ACHN (cell line): ENCODE measurements at regions not wholly inside any gene's neighbourhood (a gene's known extent, or its start where the extent isn't known, plus 50 kb on each side); places are given as distances from the start of the nearest gene placed in this dataset.

ENCODE experiments used
- DNase-seq: peaks from one replicate; pipeline ENCODE4 v3.0.0-alpha.2; 2015
- in situ Hi-C: cut with HindIII; loops from 2 replicates; pipeline ENCODE4 v1.10.0; 2017; ENCODE audit warnings: low sequenced_read_pairs, low pct_ligation_motif_present, low pct_unique_long_range_greater_than_20kb

DNA sequence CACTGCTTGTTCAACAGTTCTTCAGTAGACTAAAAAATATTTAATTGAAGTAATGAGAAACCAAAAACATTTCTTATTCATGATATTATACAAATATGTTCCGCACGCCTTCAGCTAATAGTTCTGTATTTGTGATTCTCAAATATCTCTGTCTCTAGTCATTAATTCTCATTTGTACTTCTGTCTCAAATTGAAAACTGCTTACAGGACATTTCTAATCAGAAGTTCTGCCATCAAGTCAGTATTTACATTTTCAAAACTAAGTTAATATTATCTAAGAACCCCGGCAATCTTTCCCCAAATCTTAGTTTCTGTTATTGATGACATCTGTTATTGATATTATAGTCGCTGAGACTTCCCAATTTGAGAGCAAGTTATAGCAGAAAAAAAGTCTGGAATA, 78.6 kb upstream of the PGRMC2 start:
- in situ Hi-C loops = no loop called here
- no peak for DNase-seq

DNA sequence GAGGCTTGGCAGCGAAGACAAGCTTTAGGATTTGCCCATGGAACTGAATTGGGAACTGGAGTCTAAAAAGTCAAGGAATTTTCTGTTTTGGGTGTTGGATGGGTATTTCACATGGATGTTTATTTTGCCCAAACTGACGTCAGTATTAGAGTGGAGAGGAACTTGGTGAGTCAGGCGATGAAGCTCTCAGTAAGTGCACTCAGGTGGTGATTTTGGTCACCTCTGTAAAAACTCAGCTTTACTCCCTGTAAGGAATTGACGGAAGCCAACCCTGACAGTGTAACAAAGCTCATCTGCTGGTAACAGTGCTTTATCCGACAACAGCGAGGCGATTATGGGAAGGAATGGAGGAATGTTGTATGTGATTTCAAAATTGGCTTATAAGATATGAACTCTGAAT, 77.0 kb upstream of the PGRMC2 start:
- no peak for DNase-seq
- in situ Hi-C loops = no loop called here

DNA sequence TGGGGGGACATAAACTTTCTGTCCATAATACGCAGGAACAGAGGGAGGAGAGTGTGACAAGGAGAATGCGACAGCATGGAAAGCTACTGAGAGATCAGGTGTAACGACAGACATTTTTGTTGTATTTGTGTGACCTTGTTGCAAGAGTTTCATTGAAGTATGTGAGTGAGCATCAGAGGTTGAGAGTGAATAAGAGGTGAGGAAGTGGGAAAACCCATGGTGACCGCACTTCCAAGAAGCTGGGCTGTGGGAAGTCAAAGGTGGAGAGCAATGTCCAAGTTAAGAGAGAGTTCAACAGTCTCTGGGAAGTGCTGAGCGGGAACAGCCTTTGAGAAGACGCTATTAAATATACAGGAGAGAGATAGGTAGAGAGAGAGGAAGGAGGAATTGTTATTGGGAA, 76.4 kb upstream of the PGRMC2 start:
- DNase-seq = no peak
- in situ Hi-C loops = no loop called here

DNA sequence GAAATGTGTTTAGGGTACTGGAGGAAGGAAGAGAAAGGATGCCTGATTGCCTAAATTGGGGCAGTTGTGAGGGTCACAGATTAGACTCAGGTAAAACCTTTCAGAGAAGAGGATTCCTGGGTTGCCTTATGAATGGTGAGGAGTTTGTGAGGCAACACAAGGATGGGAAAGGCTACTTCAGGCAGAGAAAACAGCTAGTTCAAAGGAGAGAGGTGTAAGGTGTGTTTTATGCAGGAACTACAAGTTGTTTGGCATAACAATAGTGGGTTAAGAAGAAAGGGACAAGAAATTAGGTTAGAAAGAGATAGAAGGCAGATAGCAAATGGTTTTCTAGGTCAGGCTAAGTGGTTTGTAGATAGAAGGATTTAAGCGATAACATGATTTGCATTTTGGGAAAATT, 75.1 kb upstream of the PGRMC2 start:
- in situ Hi-C loops = no loop called here
- DNase-seq = no peak

DNA sequence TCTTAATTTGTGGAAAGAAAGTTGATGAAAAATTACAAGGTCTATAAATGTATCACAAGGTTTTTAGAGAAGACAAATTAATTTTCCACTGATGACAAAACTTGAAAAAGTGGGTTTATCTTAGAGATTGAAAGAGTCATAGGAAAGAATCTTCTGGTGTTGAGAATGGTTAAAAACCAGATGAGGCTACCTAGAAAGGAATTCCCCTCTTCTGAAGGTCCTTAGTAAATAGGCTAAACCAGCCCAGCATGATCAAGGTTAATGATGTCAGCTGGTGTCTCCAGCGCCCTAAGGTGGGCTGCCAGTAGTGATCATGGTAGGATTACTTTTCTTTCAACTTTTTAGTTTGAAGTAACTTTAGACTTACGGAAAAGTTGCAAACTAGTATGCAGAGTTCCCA, 71.8 kb upstream of the PGRMC2 start:
- DNase-seq = no peak
- in situ Hi-C loops = no loop called here

DNA sequence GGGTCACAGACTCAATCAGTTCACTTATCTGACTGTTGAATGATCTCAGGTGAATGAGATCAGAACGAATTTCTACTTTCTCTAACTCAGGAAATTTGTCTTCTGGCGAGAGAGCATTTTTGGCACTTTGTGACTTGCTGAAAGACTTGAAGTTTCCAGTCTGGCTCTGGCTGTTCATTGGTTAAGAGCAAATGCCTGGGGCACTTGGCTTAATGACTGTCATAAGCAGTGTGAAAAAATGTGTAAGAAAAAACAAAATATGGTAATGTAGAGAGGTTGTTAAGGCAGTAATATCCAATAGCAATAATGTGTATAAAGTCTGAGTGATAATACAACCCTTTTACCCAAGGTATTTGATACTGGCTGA, 71.3 kb upstream of the PGRMC2 start:
- in situ Hi-C loops = no loop called here
- no peak for DNase-seq

DNA sequence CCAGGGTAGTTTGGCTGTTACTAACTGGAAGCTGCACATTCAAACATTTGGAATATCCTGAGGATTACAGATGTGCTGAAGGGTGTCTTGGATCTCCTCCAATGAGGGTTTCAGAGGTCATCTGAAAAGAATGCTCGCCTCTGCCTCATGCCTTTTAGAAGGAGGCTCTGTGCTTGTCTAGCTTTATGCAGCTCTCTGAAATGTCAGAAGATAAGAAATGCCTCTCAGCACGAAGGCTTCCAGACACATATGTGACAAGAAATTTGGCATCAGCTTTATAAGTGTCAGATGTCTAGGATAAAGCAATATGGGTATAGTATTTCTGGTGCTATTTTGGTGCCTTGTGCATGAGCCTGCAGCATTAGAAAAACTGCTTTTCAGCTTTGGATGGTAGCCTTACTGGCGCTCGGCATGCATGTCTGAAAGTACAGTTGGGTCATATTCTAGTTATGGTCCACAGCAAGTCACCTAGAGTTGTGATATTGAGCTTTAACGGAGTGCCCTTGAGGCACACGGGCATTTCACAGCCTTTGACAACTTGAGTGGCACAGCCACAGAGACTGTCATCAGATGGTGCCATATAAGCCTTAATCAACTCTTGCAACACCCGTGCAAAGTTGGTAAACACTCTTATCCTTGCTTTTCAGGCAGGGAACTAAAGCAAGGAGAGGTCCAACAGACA, 70.8 kb upstream of the PGRMC2 start:
- DNase-seq = no peak
- in situ Hi-C loops = no loop called here

DNA sequence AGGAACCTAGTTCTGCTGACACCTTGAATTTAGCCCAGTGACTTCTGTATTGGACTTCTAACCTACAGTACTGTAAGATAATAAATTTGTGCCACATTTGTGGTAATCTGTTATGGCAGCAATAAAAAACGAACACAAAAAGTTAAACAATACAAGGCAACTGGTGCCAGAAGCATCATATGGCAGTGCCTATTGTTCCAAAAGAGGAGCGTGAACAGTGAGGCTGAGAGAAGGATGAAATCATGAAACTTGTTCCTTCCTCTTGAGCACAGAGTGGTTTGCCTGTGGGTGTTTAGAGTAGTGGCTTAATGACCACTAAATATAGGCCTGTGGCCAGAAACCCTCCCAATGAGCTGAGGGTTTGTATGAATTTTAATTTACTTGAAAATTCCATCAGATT, 69.7 kb upstream of the PGRMC2 start:
- no peak for DNase-seq
- in situ Hi-C loops = no loop called here

DNA sequence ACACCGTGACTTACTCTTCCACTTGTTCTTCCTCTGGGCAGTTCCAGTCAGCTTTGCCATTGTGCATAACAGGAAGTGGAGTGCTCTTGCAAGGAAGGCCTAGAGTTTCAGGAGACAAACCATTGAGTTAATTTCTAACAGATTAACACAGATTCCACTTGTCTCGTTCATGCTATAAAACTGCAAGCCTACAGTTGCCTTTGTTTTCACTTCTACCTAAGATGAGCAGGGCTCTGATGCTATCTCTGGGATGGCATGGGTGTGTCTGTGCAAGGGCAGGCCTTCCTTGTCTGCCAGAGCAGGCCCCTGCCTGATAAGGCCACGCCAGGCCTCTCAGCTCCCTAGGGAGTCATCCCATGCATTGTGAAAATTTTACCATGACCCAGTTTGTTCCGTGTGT, 67.7 kb upstream of the PGRMC2 start:
- peak; percentile 89 for DNase-seq
- in situ Hi-C loops = no loop called here

DNA sequence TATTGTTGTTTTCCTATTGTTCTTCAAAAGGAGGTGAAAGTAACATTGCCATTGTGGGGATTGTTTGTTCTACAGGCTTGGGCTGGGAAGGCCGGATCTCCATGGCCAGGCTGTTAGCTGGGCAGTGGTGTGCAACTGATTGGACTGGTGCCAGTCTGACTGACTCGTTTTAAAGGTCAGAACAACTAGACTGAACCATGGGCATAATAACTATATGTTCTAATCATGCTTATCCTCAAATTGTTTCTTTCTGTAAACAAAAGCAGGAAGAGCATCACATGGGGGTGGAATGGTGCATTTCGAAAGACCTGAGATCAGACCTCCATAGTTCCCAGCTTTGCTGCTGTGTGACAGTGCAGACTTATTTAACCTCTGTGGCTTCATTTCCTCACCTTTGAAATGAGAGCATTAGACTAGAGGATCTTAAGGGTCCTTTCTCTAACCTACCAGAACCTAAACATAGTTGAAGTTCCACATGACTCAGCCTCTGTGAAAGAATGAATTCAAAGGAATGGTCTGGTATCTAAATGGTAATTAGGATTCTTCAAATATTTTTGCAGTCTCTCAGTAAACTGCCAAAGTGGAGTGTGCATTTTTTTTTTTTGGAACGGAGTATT, 66.7 kb upstream of the PGRMC2 start:
- DNase-seq = peak; percentile 96

DNA sequence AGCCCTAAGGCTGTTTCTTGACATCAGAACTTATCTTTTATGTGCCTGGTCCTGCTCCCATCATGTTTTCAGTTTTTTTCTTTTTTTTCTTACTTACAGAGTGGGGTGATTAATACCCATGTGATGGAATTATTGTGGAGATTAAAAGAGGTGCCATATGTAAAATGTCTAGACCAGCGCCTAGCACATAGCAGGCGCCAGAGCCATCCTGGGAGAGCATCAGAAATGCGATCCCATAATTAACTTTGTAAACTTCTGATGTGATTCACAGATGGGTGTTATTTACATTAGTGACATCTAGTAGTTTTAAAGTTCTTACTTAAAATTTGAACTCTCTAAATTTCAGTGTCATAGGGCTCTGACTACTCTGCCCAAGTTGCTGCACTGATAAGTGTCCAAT, 66.2 kb upstream of the PGRMC2 start:
- no peak for DNase-seq
- in situ Hi-C loops = no loop called here

More for the DNA sequence above, 66.7 kb upstream of the PGRMC2 start:
- in situ Hi-C loops = no loop called here

DNA sequence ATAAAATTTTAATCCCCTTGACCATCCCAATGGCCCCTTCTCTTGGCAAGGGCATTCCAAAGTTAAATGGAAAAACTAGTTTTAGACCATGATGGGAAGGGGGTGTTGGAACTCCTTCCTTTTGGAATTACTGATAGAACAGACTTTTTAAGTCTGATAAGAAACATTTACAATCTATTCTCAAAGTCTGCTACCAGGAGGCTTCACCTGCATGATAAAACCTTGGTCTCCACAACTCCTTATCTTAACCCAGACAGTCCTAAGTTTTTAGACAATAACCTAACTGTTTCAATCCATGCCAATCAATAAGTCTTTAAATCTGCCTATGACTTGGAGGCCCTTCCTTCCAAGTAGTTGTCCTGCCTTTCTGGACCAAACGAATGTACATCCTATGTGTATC, 63.9 kb upstream of the PGRMC2 start:
- DNase-seq = no peak
- in situ Hi-C loops = no loop called here

DNA sequence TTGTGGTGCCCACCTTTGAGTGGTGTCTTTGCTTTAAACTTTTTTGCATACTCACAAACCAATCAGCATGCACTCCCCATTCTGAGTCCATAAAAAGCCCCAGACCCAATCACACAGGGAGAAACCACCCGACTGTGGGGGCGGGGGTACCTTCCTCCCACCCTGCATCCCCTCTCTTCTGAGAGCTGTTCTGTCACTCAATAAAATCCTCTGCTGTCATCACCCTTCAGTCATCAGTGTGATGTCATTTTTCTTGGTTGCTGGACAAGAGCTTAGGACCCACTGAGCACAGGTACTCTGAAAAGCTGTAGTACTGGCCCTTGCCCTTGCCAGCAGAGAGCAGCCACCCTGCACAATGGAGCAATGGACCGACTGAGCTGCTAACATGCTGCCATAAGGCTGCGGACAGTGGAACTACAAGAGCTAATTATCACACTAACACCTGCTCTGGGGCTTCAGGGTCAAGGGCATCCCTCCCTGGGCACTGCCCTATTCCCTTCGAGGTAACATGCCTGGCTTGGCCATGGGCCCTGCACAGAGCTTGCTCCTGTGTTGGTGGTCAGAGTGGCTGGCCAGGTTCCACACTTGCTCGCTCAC, 62.9 kb upstream of the PGRMC2 start:
- in situ Hi-C loops = no loop called here
- DNase-seq = no peak

DNA sequence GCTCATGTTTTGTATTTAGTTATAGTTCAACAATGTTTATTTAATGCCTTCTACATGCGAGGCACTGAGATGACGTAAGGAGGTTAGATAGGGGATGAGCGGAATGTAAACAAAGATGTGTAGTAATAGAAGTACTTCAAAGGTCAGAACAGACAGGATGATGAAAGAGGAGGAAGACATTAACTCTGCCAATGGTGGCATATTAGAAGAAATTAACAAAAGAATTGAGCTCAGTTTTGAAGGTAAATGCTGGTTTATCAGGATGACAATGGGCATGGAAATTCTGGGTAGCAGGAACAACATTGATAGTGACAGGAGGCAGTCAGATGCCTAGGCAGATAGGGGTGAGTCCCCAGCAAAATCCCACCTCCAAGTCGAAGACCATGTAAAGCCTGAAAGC, 62.3 kb upstream of the PGRMC2 start:
- in situ Hi-C loops = no loop called here

DNA sequence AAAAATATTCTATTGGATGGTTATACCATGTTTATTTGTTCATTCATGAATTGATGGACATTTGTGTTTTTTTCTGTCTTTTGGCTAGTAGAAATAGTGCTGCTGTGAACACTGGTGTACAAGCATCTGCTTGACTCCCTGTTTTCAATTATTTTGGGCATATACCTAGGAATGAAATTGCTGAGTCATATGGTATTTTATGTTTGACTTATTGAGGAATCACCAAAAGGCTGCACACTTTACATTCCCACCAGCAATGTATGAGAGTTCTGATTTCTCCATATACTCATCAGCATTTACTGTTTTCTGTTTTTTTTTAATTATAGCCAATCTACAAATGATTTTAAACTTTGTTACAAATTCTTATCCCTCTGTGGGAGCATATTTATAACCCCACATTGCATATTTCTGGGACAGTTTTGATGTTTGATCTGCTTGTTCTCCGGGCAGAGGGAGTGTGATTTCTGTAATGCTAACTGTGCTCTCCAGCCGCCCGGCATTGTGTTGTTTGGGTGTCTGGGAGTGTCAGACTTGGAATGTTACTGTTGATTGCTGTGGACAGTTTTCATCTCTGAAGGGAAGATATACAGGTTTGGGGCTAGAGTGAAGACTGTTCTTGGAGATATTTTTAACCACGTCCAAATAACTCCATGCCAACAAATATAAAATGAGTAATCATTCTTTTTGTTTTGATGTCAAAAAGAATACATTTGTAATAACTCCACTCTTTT, 60.5 kb upstream of the PGRMC2 start:
- in situ Hi-C loops = no loop called here
- DNase-seq = no peak

More for the DNA sequence above, 62.3 kb upstream of the PGRMC2 start:
- no peak for DNase-seq

DNA sequence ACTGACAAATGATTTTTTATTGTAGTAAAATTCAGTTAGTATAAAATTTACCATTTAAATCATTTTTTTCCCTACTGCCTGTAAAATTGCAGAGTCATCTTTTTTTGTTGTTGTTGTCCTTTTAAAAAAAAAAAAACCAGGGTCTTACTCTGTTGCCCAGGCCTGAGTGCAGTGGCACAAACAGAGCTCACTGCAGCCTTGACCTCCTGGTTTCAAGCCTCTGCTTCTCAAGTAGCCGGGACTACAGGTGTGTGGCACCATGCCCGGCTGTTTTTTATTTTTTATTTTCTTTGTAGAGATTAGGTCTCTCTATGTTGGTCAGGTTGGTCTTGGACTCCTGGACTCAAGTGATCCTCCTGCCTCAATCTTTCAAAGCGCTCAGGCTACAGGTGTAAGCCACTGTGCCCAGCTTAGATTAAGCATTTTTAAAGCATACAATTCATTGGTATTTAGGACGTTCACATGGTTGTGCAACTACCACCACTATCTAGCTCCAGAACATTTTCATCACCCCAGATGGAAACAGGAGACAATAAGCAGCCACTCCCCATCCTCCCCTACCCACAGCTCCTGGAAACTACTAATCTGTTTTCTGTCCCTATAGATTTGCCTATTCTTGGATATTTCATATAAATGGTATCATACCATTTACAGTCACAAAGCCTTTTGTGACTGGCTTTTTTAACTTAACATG, 59.7 kb upstream of the PGRMC2 start:
- DNase-seq = no peak

DNA sequence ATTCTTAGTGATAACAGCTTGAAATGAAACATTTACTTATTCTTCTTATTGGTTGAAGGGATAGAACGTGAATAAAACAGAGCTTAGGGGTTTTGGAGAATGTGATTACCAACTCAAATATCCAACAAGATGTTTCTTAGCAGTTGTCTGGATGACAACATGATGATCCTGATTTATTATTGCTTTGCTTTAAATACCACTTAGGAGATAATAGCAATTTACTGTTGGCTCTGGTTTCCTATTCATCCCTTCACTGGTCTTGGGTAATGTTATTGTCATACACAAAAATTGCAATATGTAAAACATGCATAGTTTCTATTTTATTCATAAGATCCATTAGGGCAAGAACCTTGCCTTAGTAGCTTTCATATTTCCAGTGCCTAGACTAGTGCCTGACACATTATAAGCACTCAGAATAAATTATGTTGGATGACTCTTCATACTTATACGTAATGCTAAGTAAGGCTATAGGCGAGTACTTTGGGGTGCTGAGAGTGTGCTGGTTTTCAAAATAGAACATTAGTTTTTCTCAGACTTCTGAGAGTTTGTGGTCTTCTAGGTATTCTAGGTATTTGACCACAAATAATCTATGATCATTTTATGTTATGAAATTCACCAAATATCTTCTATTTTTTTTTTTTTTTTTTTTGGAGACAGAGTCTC, 58.6 kb upstream of the PGRMC2 start:
- DNase-seq = no peak
- in situ Hi-C loops = no loop called here

More for the DNA sequence above, 59.7 kb upstream of the PGRMC2 start:
- in situ Hi-C loops = no loop called here

DNA sequence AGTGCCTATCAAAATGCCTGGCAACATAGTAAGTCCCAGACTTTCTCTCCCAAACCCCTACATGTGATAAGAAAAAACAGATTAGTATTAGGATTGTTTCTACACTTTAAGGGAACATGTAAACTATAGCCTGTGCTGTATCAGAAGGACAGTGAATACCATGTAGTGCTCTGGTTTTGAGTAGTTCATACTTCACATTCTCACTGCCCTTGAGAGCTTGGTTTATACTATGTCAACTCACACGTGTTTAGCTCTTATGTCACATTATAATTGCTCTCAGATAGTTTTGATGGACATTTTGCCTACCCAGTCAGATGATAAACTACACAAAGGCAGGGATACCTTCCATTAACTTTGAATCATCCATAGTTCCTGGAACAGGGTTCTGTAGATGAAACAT, 58.0 kb upstream of the PGRMC2 start:
- no peak for DNase-seq
- in situ Hi-C loops = no loop called here

DNA sequence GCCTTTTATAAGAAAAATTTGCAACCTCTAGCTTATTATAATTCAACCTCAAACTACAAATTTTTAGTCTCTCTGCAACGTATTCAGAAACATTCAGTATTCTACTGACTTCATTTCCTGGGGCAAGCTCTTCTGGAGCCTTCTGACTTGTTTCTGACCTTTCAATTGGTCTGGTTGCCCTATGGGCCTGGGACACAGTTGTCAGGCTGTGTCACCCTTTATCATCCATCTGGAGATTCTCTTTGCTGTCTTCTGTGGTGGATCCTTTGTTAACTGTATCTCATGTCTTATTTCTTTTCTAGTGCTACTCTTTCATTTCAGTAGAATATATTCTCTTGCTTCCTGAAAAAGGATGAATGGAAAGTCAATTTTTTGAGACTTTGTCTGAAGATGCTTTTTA, 55.1 kb upstream of the PGRMC2 start:
- in situ Hi-C loops = no loop called here
- no peak for DNase-seq
